ENCODE measurements at regions not wholly inside any gene's neighbourhood (a gene's known extent, or its start where the extent isn't known, plus 50 kb on each side); places are given as distances from the start of the nearest gene placed in this dataset.

GRCh38 chr7:25754751-25755150, 397.2 kb upstream of the NFE2L3 start:
- Histone ChIP-seq H3K4me3 (ENCODE audit: low read length) (no peak overlapping the region), H3K27me3 (ENCODE audit: control insufficient read depth, insufficient read depth) (no peaks in the 10 kb centered on the region), H3K9me3 (ENCODE audit: control insufficient read depth, low read length) (no peaks in the 10 kb centered on the region), H3K4me1 (ENCODE audit: control insufficient read depth, insufficient read depth, low read length) (peaks cover 5% of the 10 kb centered on the region), H3K27ac (ENCODE audit: low read length) (peak overlapping the region; percentile 56)
- DNase-seq (no peak), ATAC-seq (no peak)
- intact Hi-C loops (cut with DNase I) = loop anchor here in 1 of 4 donors (10.0 kb wide), 1 partner anchor 90 kb away; no protein-coding TSS in a partner anchor
- 91% methylated on average over 1 of the region's 1 CpG for WGBS

- Histone ChIP-seq H3K4me1 (ENCODE audit: control insufficient read depth, insufficient read depth, low read length) (peaks cover 5% of the 10 kb centered on the region), H3K27me3 (ENCODE audit: control insufficient read depth, insufficient read depth) (no peaks in the 10 kb centered on the region), H3K9me3 (ENCODE audit: control insufficient read depth, low read length) (no peaks in the 10 kb centered on the region), H3K27ac (ENCODE audit: low read length) (no peak overlapping the region), H3K4me3 (ENCODE audit: low read length) (no peak overlapping the region)
- DNase-seq (no peak), ATAC-seq (no peak)
- intact Hi-C loops (cut with DNase I) = loop anchor here in 1 of 4 donors (10.0 kb wide), 1 partner anchor 88 kb away; no protein-coding TSS in a partner anchor
Observed at GRCh38 chr7:25756601-25757000, 395.4 kb upstream of the NFE2L3 start.

GRCh38 chr7:25758559-25758958, 393.4 kb upstream of the NFE2L3 start:
- no peak for DNase-seq
- H3K27me3 ChIP-seq (ENCODE audit: control insufficient read depth, insufficient read depth) = no peaks in the 10 kb centered on the region
- 76% methylated on average over 4 of the region's 4 CpGs for WGBS
- ATAC-seq = no peak
- no peak overlapping the region for H3K27ac ChIP-seq (ENCODE audit: low read length)
- peaks cover 5% of the 10 kb centered on the region for H3K4me1 ChIP-seq (ENCODE audit: control insufficient read depth, insufficient read depth, low read length)
- intact Hi-C loops (cut with DNase I) = loop anchor here in 1 of 4 donors (10.0 kb wide), 1 partner anchor 86 kb away; no protein-coding TSS in a partner anchor
- H3K4me3 ChIP-seq (ENCODE audit: low read length) = no peak overlapping the region
- H3K9me3 ChIP-seq (ENCODE audit: control insufficient read depth, low read length) = no peaks in the 10 kb centered on the region

GRCh38 chr7:25759286-25759685, 392.7 kb upstream of the NFE2L3 start:
- intact Hi-C loops (cut with DNase I) = loop anchor here in 1 of 4 donors (10.0 kb wide), 1 partner anchor 86 kb away; no protein-coding TSS in a partner anchor
- ATAC-seq (no peak), DNase-seq (no peak)
- H3K27me3 ChIP-seq (ENCODE audit: control insufficient read depth, insufficient read depth) = no peaks in the 10 kb centered on the region
- no peak overlapping the region for H3K4me3 ChIP-seq (ENCODE audit: low read length)
- peaks cover 5% of the 10 kb centered on the region for H3K4me1 ChIP-seq (ENCODE audit: control insufficient read depth, insufficient read depth, low read length)
- no peaks in the 10 kb centered on the region for H3K9me3 ChIP-seq (ENCODE audit: control insufficient read depth, low read length)
- H3K27ac ChIP-seq (ENCODE audit: low read length) = no peak overlapping the region

GRCh38 chr7:25759748-25760147, 392.2 kb upstream of the NFE2L3 start:
- intact Hi-C loops (cut with DNase I) = loop anchor here in 1 of 4 donors (10.0 kb wide), 1 partner anchor 85 kb away; no protein-coding TSS in a partner anchor
- Histone ChIP-seq H3K27ac (ENCODE audit: low read length) (no peak overlapping the region), H3K4me3 (ENCODE audit: low read length) (no peak overlapping the region), H3K9me3 (ENCODE audit: control insufficient read depth, low read length) (no peaks in the 10 kb centered on the region), H3K27me3 (ENCODE audit: control insufficient read depth, insufficient read depth) (no peaks in the 10 kb centered on the region), H3K4me1 (ENCODE audit: control insufficient read depth, insufficient read depth, low read length) (peaks cover under 1% of the 10 kb centered on the region)
- ATAC-seq (no peak), DNase-seq (no peak)
- WGBS = 84% methylated on average over 3 of the region's 3 CpGs

DNA sequence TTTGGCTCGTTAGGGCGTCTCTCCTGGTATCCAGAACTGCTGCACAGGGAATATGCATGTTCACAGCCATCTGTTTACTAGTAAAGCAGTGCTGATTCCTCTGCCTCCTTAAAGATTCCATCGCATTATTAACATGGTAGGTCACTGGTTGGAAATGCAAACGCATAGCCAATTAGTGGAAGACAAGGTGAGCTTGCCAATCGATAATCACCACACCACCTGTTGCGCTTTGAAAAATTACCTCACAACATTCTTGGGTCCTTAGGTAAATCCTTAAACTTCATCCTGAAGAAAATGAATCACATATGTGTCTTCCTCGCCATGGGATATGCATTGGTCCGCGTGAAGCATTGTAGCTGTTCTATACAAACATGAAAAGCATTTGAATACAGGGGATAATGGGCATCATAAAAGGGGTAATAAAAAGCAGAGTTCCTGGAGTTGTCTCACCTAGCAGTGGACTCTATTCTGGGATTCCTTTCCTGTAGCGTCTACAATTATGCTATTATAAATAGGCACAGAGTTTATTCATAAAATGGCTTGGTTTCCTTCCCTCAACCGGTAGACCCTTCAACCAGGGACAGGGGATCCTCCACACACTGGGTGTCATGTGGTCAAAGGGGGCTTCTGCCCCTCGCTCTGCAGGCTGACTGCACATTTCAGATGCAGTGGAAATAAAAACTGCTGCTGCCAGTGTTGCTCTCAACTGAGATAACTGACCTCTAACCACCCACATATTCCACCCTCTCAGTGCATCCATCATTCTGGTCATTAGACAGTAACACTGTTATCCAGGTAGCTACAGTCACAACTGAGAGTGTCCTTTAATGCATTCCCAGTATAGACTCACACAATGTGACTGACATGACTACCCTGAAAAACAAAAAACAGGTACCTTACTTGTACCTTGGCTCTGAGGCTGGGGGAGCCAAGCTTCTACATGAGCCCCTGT, 389.2 kb upstream of the NFE2L3 start:
- H3K27ac ChIP-seq (ENCODE audit: low read length) = no peak overlapping the region
- no peak overlapping the region for H3K4me3 ChIP-seq (ENCODE audit: low read length)
- DNase-seq (no peak), ATAC-seq (no peak)
- no peaks in the 10 kb centered on the region for H3K27me3 ChIP-seq (ENCODE audit: control insufficient read depth, insufficient read depth)
- WGBS = 88% methylated on average over 12 of the region's 12 CpGs
- H3K9me3 ChIP-seq (ENCODE audit: control insufficient read depth, low read length) = no peaks in the 10 kb centered on the region
- intact Hi-C loops (cut with DNase I) = no loop called here
- no peaks in the 10 kb centered on the region for H3K4me1 ChIP-seq (ENCODE audit: control insufficient read depth, insufficient read depth, low read length)

- Histone ChIP-seq H3K4me3 (ENCODE audit: low read length) (no peak overlapping the region), H3K9me3 (ENCODE audit: control insufficient read depth, low read length) (no peaks in the 10 kb centered on the region), H3K27ac (ENCODE audit: low read length) (no peak overlapping the region), H3K27me3 (ENCODE audit: control insufficient read depth, insufficient read depth) (no peaks in the 10 kb centered on the region), H3K4me1 (ENCODE audit: control insufficient read depth, insufficient read depth, low read length) (no peaks in the 10 kb centered on the region)
- no peak for DNase-seq
- 61% methylated on average over 3 of the region's 3 CpGs for WGBS
- no peak for ATAC-seq
- intact Hi-C loops (cut with DNase I) = no loop called here
Observed at GRCh38 chr7:25763463-25763860, 388.5 kb upstream of the NFE2L3 start.

- no peak overlapping the region for H3K27ac ChIP-seq (ENCODE audit: low read length)
- no peak for ATAC-seq
Observed at GRCh38 chr7:25765110-25765655, 386.8 kb upstream of the NFE2L3 start.

DNA sequence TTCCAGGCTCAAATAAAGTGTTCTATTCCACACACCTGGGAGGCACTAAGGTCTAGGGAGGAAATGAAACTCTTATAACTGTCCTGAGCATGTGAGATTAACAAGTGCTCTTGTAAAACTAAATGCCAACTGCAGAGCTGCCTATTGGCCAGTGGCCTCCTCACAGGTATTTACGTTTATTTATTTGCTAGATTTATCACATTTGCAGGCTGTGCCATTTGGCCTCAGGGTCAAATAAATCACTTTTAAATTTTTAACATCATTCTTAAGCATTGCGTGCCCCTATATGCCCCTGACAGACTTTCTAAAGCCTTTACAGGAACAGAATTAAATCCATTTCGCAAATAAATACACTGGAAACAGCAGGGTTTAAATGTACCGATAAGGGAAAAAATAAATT, 381.8 kb upstream of the NFE2L3 start:
- ATAC-seq (no peak), DNase-seq (no peak)
- no peaks in the 10 kb centered on the region for H3K4me1 ChIP-seq (ENCODE audit: control insufficient read depth, insufficient read depth, low read length)
- no peaks in the 10 kb centered on the region for H3K9me3 ChIP-seq (ENCODE audit: control insufficient read depth, low read length)
- H3K4me3 ChIP-seq (ENCODE audit: low read length) = no peak overlapping the region
- intact Hi-C loops (cut with DNase I) = loop anchor here in 1 of 4 donors (10.0 kb wide), 1 partner anchor 65 kb away; no protein-coding TSS in a partner anchor
- H3K27ac ChIP-seq (ENCODE audit: low read length) = no peak overlapping the region
- WGBS = 63% methylated on average over 4 of the region's 4 CpGs
- no peaks in the 10 kb centered on the region for H3K27me3 ChIP-seq (ENCODE audit: control insufficient read depth, insufficient read depth)

More at GRCh38 chr7:25765110-25765655, 386.8 kb upstream of the NFE2L3 start:
- H3K4me3 ChIP-seq (ENCODE audit: low read length) = no peak overlapping the region
- no peaks in the 10 kb centered on the region for H3K27me3 ChIP-seq (ENCODE audit: control insufficient read depth, insufficient read depth)
- no peaks in the 10 kb centered on the region for H3K9me3 ChIP-seq (ENCODE audit: control insufficient read depth, low read length)
- 70% methylated on average over 2 of the region's 2 CpGs for WGBS
- no peak for DNase-seq
- H3K4me1 ChIP-seq (ENCODE audit: control insufficient read depth, insufficient read depth, low read length) = no peaks in the 10 kb centered on the region
- intact Hi-C loops (cut with DNase I) = no loop called here

DNA sequence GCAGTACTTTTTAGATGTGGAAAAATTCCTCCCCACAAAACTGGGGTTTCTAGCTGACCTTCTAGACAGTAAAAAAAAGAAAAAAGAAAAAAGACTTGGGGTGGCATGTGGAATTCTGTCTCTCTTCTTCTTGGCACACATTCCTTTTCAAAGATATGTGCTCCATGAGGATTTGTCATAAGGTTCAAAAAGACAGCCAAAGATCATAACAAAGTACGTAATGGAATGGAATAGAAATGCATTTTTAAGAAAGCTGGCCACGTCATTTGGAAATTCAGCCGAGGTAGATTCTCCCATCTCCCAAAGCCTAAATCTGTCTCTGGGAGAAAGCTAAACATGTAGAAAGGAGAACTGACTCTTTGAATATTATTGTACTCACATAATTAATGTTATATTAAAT, 381.3 kb upstream of the NFE2L3 start:
- H3K27me3 ChIP-seq (ENCODE audit: control insufficient read depth, insufficient read depth) = no peaks in the 10 kb centered on the region
- H3K4me1 ChIP-seq (ENCODE audit: control insufficient read depth, insufficient read depth, low read length) = no peaks in the 10 kb centered on the region
- H3K4me3 ChIP-seq (ENCODE audit: low read length) = no peak overlapping the region
- 48% methylated on average over 3 of the region's 3 CpGs for WGBS
- DNase-seq (no peak), ATAC-seq (peak in 1 of 2 donors; percentile 45)
- intact Hi-C loops (cut with DNase I) = loop anchor here in 1 of 4 donors (10.0 kb wide), 1 partner anchor 64 kb away; no protein-coding TSS in a partner anchor
- H3K9me3 ChIP-seq (ENCODE audit: control insufficient read depth, low read length) = no peaks in the 10 kb centered on the region
- H3K27ac ChIP-seq (ENCODE audit: low read length) = no peak overlapping the region

DNA sequence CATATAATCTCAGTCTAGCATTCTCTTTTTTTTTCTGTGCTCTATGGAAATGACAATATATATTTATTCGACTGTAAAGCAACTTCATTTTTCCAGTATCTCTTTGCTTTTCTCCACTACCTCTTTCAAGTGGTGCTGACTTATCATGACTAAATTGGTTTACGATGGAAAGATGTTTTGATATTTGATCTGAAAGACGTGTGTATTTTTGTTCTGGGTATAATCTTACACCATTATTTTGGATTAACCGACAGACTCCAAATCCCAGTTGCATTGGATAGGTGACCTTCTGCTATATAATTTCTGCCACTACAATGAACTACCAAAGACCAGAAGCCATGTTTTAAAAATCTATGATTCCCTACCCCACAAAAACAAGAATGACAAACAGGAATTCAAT, 380.5 kb upstream of the NFE2L3 start:
- Histone ChIP-seq H3K4me1 (ENCODE audit: control insufficient read depth, insufficient read depth, low read length) (no peaks in the 10 kb centered on the region), H3K9me3 (ENCODE audit: control insufficient read depth, low read length) (no peaks in the 10 kb centered on the region), H3K27me3 (ENCODE audit: control insufficient read depth, insufficient read depth) (no peaks in the 10 kb centered on the region), H3K4me3 (ENCODE audit: low read length) (no peak overlapping the region), H3K27ac (ENCODE audit: low read length) (no peak overlapping the region)
- 84% methylated on average over 4 of the region's 4 CpGs for WGBS
- ATAC-seq (no peak), DNase-seq (no peak)
- intact Hi-C loops (cut with DNase I) = loop anchor here in 1 of 4 donors (10.0 kb wide), 1 partner anchor 63 kb away; no protein-coding TSS in a partner anchor

All from right cardiac atrium (tissue), 5 donors.